Lower leg skin (tissue), 3 donors: ENCODE measurements at regions not wholly inside any gene's neighbourhood (a gene's known extent, or its start where the extent isn't known, plus 50 kb on each side); places are given as distances from the start of the nearest gene placed in this dataset.

Experiments
- POLR2A ChIP-seq, 2 donors: fragments of 450-650 bp; IDR thresholded peaks; one replicate each; pipeline ENCODE4 v1.6.1; 2016 to 2017; ENCODE audit warnings: antibody characterized with exemption in 2 of 2, mild to moderate bottlenecking in 1 of 2, moderate library complexity in 1 of 2
- TF ChIP-seq, protein P1 (sequence below), 3 donors: fragments of 450-650 bp; IDR thresholded peaks; one replicate each; pipeline ENCODE4 v1.5.1; 2016; ENCODE audit warnings: antibody characterized with exemption in 3 of 3, mild to moderate bottlenecking in 3 of 3, moderate library complexity in 2 of 3

DNA sequence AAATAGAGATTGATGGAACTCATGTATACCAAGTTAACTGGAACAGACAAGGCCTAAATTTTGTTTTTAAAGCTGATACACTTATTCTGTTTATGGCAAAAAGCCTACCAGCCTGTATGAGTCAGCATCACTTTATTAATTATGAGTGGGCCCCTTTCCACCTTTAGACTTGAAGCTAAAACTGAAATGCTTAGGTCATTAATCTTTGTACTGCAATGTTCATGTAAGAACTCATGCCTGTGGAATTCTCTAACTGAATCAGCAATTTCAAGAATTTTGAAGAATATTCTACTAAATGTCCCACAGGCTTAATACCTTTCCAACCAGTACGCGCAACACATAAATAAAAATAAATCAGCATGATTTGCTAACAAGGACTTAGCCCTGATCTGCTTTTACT, 140.2 kb upstream of the PHACTR1 start:
- no peak for TF ChIP-seq POLR2A (IDR thresholded peaks at IDR 0.05)
- TF ChIP-seq, protein P1, sequence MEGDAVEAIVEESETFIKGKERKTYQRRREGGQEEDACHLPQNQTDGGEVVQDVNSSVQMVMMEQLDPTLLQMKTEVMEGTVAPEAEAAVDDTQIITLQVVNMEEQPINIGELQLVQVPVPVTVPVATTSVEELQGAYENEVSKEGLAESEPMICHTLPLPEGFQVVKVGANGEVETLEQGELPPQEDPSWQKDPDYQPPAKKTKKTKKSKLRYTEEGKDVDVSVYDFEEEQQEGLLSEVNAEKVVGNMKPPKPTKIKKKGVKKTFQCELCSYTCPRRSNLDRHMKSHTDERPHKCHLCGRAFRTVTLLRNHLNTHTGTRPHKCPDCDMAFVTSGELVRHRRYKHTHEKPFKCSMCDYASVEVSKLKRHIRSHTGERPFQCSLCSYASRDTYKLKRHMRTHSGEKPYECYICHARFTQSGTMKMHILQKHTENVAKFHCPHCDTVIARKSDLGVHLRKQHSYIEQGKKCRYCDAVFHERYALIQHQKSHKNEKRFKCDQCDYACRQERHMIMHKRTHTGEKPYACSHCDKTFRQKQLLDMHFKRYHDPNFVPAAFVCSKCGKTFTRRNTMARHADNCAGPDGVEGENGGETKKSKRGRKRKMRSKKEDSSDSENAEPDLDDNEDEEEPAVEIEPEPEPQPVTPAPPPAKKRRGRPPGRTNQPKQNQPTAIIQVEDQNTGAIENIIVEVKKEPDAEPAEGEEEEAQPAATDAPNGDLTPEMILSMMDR (IDR thresholded peaks at IDR 0.05): no peak
